ENCODE measurements at regions not wholly inside any gene's neighbourhood (a gene's known extent, or its start where the extent isn't known, plus 50 kb on each side); places are given as distances from the start of the nearest gene placed in this dataset.
"Not testable (repeated sequence)": the region's sequence is repeated elsewhere in the genome, so short reads cannot be mapped to it uniquely, and the experiment has no call there.

- in situ Hi-C loops (cut with MboI); POLR2A ChIA-PET; DNase-seq (ENCODE audit: extremely low read depth in 1 of 4, low spot score in 3 of 4); ATAC-seq; H3K9ac ChIP-seq (ENCODE audit: insufficient read depth in 1 of 2, low read depth in 2 of 2, low read length in 2 of 2); H2AFZ ChIP-seq (ENCODE audit: low read depth, low read length); H3K79me2 ChIP-seq (ENCODE audit: control insufficient read depth, insufficient read depth, low read length); BruUV-seq (replicated peaks); H3K27ac ChIP-seq (ENCODE audit: extremely low read depth, low read depth, low read length); H3K9me1 ChIP-seq (ENCODE audit: control insufficient read depth, insufficient read depth, low read length); H3K36me3 ChIP-seq (ENCODE audit: control insufficient read depth, insufficient read depth, low read length); H3K4me3 ChIP-seq; H4K20me1 ChIP-seq (replicated peaks; ENCODE audit: control insufficient read depth, insufficient read depth, low read length); FAIRE-seq; H3K27me3 ChIP-seq (ENCODE audit: control insufficient read depth in 2 of 2, insufficient read depth in 2 of 2, low read length in 2 of 2); intact Hi-C loops (cut with micrococcal nuclease); H3K4me1 ChIP-seq (replicated peaks in 1 of 2; ENCODE audit: control insufficient read depth in 2 of 2, insufficient read depth in 2 of 2, low read length in 2 of 2); H3K9me3 ChIP-seq (replicated peaks; ENCODE audit: control insufficient read depth, insufficient read depth, low read depth, low read length); CTCF ChIA-PET (ENCODE audit: low intra/inter-chr PET ratio); H3K4me2 ChIP-seq (ENCODE audit: insufficient read depth, low read length): not testable (repeated sequence)
- 17% methylated on average over 1 of the region's 3 CpGs for WGBS (ENCODE audit: insufficient coverage, low coverage, missing lambda C conversion rate)
Observed at GRCh38 chr9:81811688-81812087, 116.5 kb upstream of the SPATA31D4 start.

GRCh38 chr9:81814401-81814793 is 113.8 kb upstream of the SPATA31D4 start:
- Histone ChIP-seq H3K4me3 (no peak overlapping the region), H3K9me3 (replicated peaks; ENCODE audit: control insufficient read depth, insufficient read depth, low read depth, low read length) (no peaks in the 10 kb centered on the region), H3K27ac (ENCODE audit: extremely low read depth, low read depth, low read length) (no peak overlapping the region), H3K9ac (ENCODE audit: insufficient read depth in 1 of 2, low read depth in 2 of 2, low read length in 2 of 2) (no peak overlapping the region), H3K4me2 (ENCODE audit: insufficient read depth, low read length) (no peak overlapping the region), H3K36me3 (ENCODE audit: control insufficient read depth, insufficient read depth, low read length) (no peaks in the 10 kb centered on the region), H3K27me3 (ENCODE audit: control insufficient read depth in 2 of 2, insufficient read depth in 2 of 2, low read length in 2 of 2) (no peaks in the 10 kb centered on the region), H3K4me1 (replicated peaks in 1 of 2; ENCODE audit: control insufficient read depth in 2 of 2, insufficient read depth in 2 of 2, low read length in 2 of 2) (no peaks in the 10 kb centered on the region), H2AFZ (ENCODE audit: low read depth, low read length) (no peak overlapping the region), H3K79me2 (ENCODE audit: control insufficient read depth, insufficient read depth, low read length) (no peaks in the 10 kb centered on the region), H4K20me1 (replicated peaks; ENCODE audit: control insufficient read depth, insufficient read depth, low read length) (no peaks in the 10 kb centered on the region), H3K9me1 (ENCODE audit: control insufficient read depth, insufficient read depth, low read length) (no peaks in the 10 kb centered on the region)
- in situ Hi-C loops (cut with MboI) = no loop called here
- TF ChIP-seq MNT (conservative IDR thresholded peaks at IDR 0.05) (no peak), FUS (optimal IDR thresholded peaks at IDR 0.05; ENCODE audit: low read depth, low read length) (no peak), ZNF57 (CRISPR knock-in tag; IDR thresholded peaks at IDR 0.05) (no peak), MBD1 (CRISPR knock-in tag; IDR thresholded peaks at IDR 0.05) (no peak), CC2D1A (IDR thresholded peaks at IDR 0.05) (no peak), EGR1 (conservative IDR thresholded peaks at IDR 0.05) (no peak), BRD4 (IDR thresholded peaks at IDR 0.05) (no peak), ARID3B (CRISPR knock-in tag; IDR thresholded peaks at IDR 0.05; ENCODE audit: borderline replicate concordance) (no peak), ZNF778 (CRISPR knock-in tag; IDR thresholded peaks at IDR 0.05) (no peak)
- POLR2A ChIA-PET = no interaction called here
- no peak for FAIRE-seq
- intact Hi-C loops (cut with micrococcal nuclease) = no loop called here
- no peak for DNase-seq (ENCODE audit: extremely low read depth in 1 of 4, low spot score in 3 of 4)
- BruUV-seq (replicated peaks) = no TSS peak
- CTCF ChIA-PET (ENCODE audit: low intra/inter-chr PET ratio) = no interaction called here
- no peak for ATAC-seq

Data from K562 (cell line).